OCI-LY3 (cell line): ENCODE measurements at regions not wholly inside any gene's neighbourhood (a gene's known extent, or its start where the extent isn't known, plus 50 kb on each side); places are given as distances from the start of the nearest gene placed in this dataset.
A peak's percentile ranks its signal among the peaks of the same experiment; 100 is the strongest.

ENCODE experiments used
- H2AFZ ChIP-seq: fragments of 200-600, 300-600 bp; shearing (Covaris generic); 2 replicates; pipeline ENCODE4 v1.6.0; 2014; ENCODE audit warnings: antibody characterized with exemption, low read depth, low read length
- H3K27ac ChIP-seq: fragments of 200-600, 300-600 bp; sonication (generic); 2 replicates; pipeline ENCODE4 v1.5.1; 2014; ENCODE audit warnings: mild to moderate bottlenecking, low read length, moderate library complexity, mixed read lengths
- H3K27me3 ChIP-seq: fragments of 200-600, 300-600 bp; sonication (generic); 2 replicates; pipeline ENCODE4 v1.6.1; 2014; ENCODE audit warnings: low read depth, low read length, mixed read lengths
- H3K36me3 ChIP-seq: fragments of 200-600, 300-600 bp; sonication (generic); replicated peaks from 2 replicates; pipeline ENCODE3; 2014; ENCODE audit warnings: low read depth, low read length, mixed read lengths
- H3K4me1 ChIP-seq: fragments of 300-600, 200-600 bp; sonication (generic); 2 replicates; pipeline ENCODE4 v1.6.1; 2014; ENCODE audit warnings: low read length, mixed read lengths
- H3K4me2 ChIP-seq: fragments of 200-600, 300-600 bp; sonication (generic); 2 replicates; pipeline ENCODE4 v1.6.1; 2014; ENCODE audit warnings: low read length, mixed read lengths
- H3K4me3 ChIP-seq: fragments of 300-600, 200-600 bp; sonication (generic); 2 replicates; pipeline ENCODE4 v1.5.1; 2014; ENCODE audit warnings: antibody characterized with exemption, mild to moderate bottlenecking, low read length, moderate library complexity
- H3K79me2 ChIP-seq: fragments of 300-600, 200-600 bp; shearing (Covaris generic); 2 replicates; pipeline ENCODE4 v1.6.1; 2014; ENCODE audit warnings: mild to moderate bottlenecking, low read length, mixed read lengths
- H3K9ac ChIP-seq: fragments of 300-600, 200-600 bp; shearing (Covaris generic); 2 replicates; pipeline ENCODE4 v1.6.0; 2014; ENCODE audit warnings: mild to moderate bottlenecking, low read length, moderate library complexity
- H3K9me3 ChIP-seq: fragments of 200-600, 300-600 bp; shearing (Covaris generic); 2 replicates; pipeline ENCODE4 v1.6.1; 2014; ENCODE audit warnings: low read length, mixed read lengths; ENCODE audit not compliant: insufficient read depth
- H4K20me1 ChIP-seq: fragments of 200-600, 300-600 bp; sonication (generic); 2 replicates; pipeline ENCODE4 v1.6.1; 2016; ENCODE audit warnings: low read length, mixed read lengths; ENCODE audit not compliant: insufficient read depth
- CTCF ChIP-seq: fragments of 200-600, 300-600 bp; sonication (generic); IDR thresholded peaks from 2 replicates; pipeline ENCODE4 v1.5.1; 2014; ENCODE audit warnings: antibody characterized with exemption, low read length, low read depth
- EZH2phosphoT487 ChIP-seq: fragments of 200-600 bp; shearing (Covaris generic); IDR thresholded peaks from 2 replicates; pipeline ENCODE4 v1.6.1; 2018; ENCODE audit warnings: antibody characterized with exemption, mixed run types, low read depth

GRCh38 chr16:66315210-66315825 lies 51.2 kb upstream of the CDH5 start:
- no peak overlapping the region for H3K27ac ChIP-seq
- H3K4me3 ChIP-seq = no peak overlapping the region
- H3K36me3 ChIP-seq = no peaks in the 10 kb centered on the region
- TF ChIP-seq CTCF (peak; percentile 95), EZH2phosphoT487 (no peak)
- H2AFZ ChIP-seq = peak overlapping the region; percentile 64
- peaks cover 4% of the 10 kb centered on the region; the same call in 1 of the 2 replicates for H3K4me1 ChIP-seq
- no peaks in the 10 kb centered on the region for H4K20me1 ChIP-seq
- H3K4me2 ChIP-seq = 0 out of 2 replicates have a peak overlapping the region, but pooled peaks have one; percentile 15
- H3K27me3 ChIP-seq = peaks cover 31% of the 10 kb centered on the region
- H3K9me3 ChIP-seq = no peaks in the 10 kb centered on the region
- H3K9ac ChIP-seq = no peak overlapping the region
- H3K79me2 ChIP-seq = no peaks in the 10 kb centered on the region

- Histone ChIP-seq H3K9ac (no peak overlapping the region), H3K36me3 (no peaks in the 10 kb centered on the region), H3K4me2 (no peak overlapping the region), H2AFZ (no peak overlapping the region), H3K27me3 (peaks cover 21% of the 10 kb centered on the region), H3K27ac (no peak overlapping the region), H4K20me1 (no peaks in the 10 kb centered on the region), H3K4me3 (no peak overlapping the region), H3K79me2 (no peaks in the 10 kb centered on the region), H3K4me1 (peaks cover 4% of the 10 kb centered on the region; the same call in 1 of the 2 replicates), H3K9me3 (no peaks in the 10 kb centered on the region)
- TF ChIP-seq CTCF (no peak), EZH2phosphoT487 (no peak)
These were observed 55.2 kb upstream of the CDH5 start for GRCh38 chr16:66311306-66311705.

- Histone ChIP-seq H3K36me3 (no peaks in the 10 kb centered on the region), H2AFZ (no peak overlapping the region), H3K4me2 (no peak overlapping the region), H3K9ac (no peak overlapping the region), H3K79me2 (no peaks in the 10 kb centered on the region), H3K4me1 (no peaks in the 10 kb centered on the region), H3K9me3 (no peaks in the 10 kb centered on the region), H3K27me3 (peaks cover 22% of the 10 kb centered on the region), H4K20me1 (no peaks in the 10 kb centered on the region), H3K4me3 (no peak overlapping the region), H3K27ac (no peak overlapping the region)
- TF ChIP-seq CTCF = no peak
- TF ChIP-seq EZH2phosphoT487 = no peak
These were observed 57.2 kb upstream of the CDH5 start for GRCh38 chr16:66309215-66309807.

GRCh38 chr16:66308096-66308495 lies 58.4 kb upstream of the CDH5 start:
- Histone ChIP-seq H3K36me3 (no peaks in the 10 kb centered on the region), H3K27me3 (peaks cover 16% of the 10 kb centered on the region), H2AFZ (no peak overlapping the region), H3K79me2 (no peaks in the 10 kb centered on the region), H3K4me1 (no peaks in the 10 kb centered on the region), H4K20me1 (no peaks in the 10 kb centered on the region), H3K9me3 (no peaks in the 10 kb centered on the region), H3K27ac (no peak overlapping the region), H3K4me3 (no peak overlapping the region), H3K4me2 (no peak overlapping the region), H3K9ac (no peak overlapping the region)
- TF ChIP-seq CTCF (no peak), EZH2phosphoT487 (no peak)
